Endodermal cell (in vitro differentiated cells): ENCODE measurements at regions not wholly inside any gene's neighbourhood (a gene's known extent, or its start where the extent isn't known, plus 50 kb on each side); places are given as distances from the start of the nearest gene placed in this dataset.

Experiments
- DNase-seq: peaks from one replicate; pipeline ENCODE4 v3.0.0-alpha.2; 2017
- H3K27ac ChIP-seq: 2 replicates; pipeline ENCODE4 v1.5.1; 2013; ENCODE audit warnings: mild to moderate bottlenecking, low read depth, low read length, moderate library complexity
- H3K27me3 ChIP-seq: 2 replicates; pipeline ENCODE4 v1.6.1; 2013; ENCODE audit warnings: mild to moderate bottlenecking, low read length, moderate library complexity; ENCODE audit not compliant: insufficient read depth, control insufficient read depth, poor library complexity, severe bottlenecking
- H3K36me3 ChIP-seq: 2 replicates; pipeline ENCODE4 v1.7.0; 2013; ENCODE audit warnings: mild to moderate bottlenecking, low read length, moderate library complexity; ENCODE audit not compliant: control insufficient read depth, insufficient read depth
- H3K4me1 ChIP-seq: one replicate; pipeline ENCODE4 v1.7.0; 2013; ENCODE audit warnings: low read length; ENCODE audit not compliant: control insufficient read depth, insufficient read depth
- H3K4me3 ChIP-seq: 2 replicates; pipeline ENCODE4 v1.5.1; 2013; ENCODE audit warnings: mild to moderate bottlenecking, low read length, moderate library complexity
- H3K9ac ChIP-seq: 2 replicates; pipeline ENCODE4 v1.6.1; 2013; ENCODE audit warnings: mild to moderate bottlenecking, low read length, moderate library complexity; ENCODE audit not compliant: poor library complexity, severe bottlenecking; ENCODE audit errors: extremely low read depth
- H3K9me3 ChIP-seq: 2 replicates; pipeline ENCODE4 v1.6.1; 2013; ENCODE audit warnings: mild to moderate bottlenecking, low read length, moderate library complexity; ENCODE audit not compliant: control insufficient read depth
- H3K27ac Mint-ChIP-seq: 2 replicates; pipeline ENCODE4 v1.8.0; 2020; ENCODE audit warnings: mixed read lengths
- H3K27me3 Mint-ChIP-seq: 2 replicates; pipeline ENCODE4 v1.8.0; 2021; ENCODE audit warnings: mild to moderate bottlenecking, mixed read lengths; ENCODE audit not compliant: insufficient read depth
- H3K36me3 Mint-ChIP-seq: 2 replicates; pipeline ENCODE4 v1.8.0; 2020; ENCODE audit warnings: low read depth, mixed read lengths
- H3K4me1 Mint-ChIP-seq: 2 replicates; pipeline ENCODE4 v1.8.0; 2020; ENCODE audit warnings: mixed read lengths
- H3K4me3 Mint-ChIP-seq: 2 replicates; pipeline ENCODE4 v1.8.0; 2020; ENCODE audit warnings: mild to moderate bottlenecking, moderate library complexity, mixed read lengths
- H3K9me3 Mint-ChIP-seq: 2 replicates; pipeline ENCODE4 v1.8.0; 2020; ENCODE audit warnings: mild to moderate bottlenecking, mixed read lengths
- CTCF ChIP-seq: fragments of 200-600 bp; sonication (generic); conservative IDR thresholded peaks from 2 replicates; pipeline ENCODE4 v1.5.0; 2021; ENCODE audit warnings: antibody characterized with exemption, mild to moderate bottlenecking
- WGBS, 2 experiments: methylation state at CpG; one replicate each; pipeline versions ENCODE4 v1.1.5 to v1.1.7; 2013; ENCODE audit warnings: missing lambda C conversion rate in 2 of 2, mixed read lengths in 1 of 2; ENCODE audit not compliant: insufficient coverage in 1 of 2, insufficient read length in 1 of 2; 5-methylcytosine and 5-hydroxymethylcytosine counted together

DNA sequence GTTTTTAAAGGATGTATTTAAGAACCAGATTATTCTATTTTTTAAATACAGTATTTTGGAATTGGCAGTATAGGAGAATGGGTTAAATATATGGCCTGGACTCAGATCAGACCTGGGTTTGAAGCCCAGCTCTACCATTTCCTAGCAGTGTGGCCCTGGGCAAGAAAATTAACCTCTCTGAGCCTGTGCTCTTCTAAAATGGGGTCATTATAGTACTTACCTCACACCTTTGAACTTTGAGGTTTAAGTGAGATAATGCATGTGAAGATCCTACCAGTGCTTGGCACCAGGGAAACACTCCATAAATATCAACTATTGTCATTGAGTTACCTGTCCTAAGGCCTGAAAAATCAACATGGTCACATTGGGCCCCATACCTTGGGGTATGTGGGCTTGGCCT, 93.4 kb upstream of the WSB1 start:
- peaks cover 81% of the 10 kb centered on the region for H3K9me3 Mint-ChIP-seq
- H3K36me3 Mint-ChIP-seq = no peaks in the 10 kb centered on the region
- TF ChIP-seq CTCF = no peak
- H3K4me1 Mint-ChIP-seq = no peaks in the 10 kb centered on the region
- H3K4me3 Mint-ChIP-seq = no peak overlapping the region
- no peak overlapping the region for H3K27ac Mint-ChIP-seq
- DNase-seq = no peak
- H3K27me3 Mint-ChIP-seq = no peaks in the 10 kb centered on the region
- Histone ChIP-seq H3K27ac (no peak overlapping the region), H3K4me1 (no peaks in the 10 kb centered on the region), H3K27me3 (no peaks in the 10 kb centered on the region), H3K9ac (no peak overlapping the region), H3K36me3 (no peaks in the 10 kb centered on the region), H3K9me3 (peaks cover 31% of the 10 kb centered on the region), H3K4me3 (no peak overlapping the region)

DNA sequence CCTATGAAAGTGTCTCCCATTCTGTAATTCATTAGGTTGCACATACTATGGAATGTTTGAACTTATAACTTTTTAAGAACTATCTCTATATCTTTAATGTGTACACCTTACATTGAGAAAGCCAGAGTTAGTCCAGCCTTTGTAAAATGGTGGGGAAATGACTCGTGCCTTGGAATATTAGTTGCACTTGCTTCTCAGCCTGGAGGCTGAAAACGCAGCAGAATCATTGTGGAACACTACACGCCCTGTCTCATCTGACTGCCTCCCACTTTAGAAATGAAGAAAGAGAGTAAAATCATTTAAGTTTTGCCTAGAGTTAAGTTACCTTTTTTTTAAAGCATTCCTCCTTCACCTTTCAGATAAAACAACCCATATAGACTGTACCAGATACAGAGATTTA, 90.7 kb upstream of the WSB1 start:
- H3K27ac Mint-ChIP-seq = no peak overlapping the region
- peaks cover 89% of the 10 kb centered on the region for H3K9me3 Mint-ChIP-seq
- no peaks in the 10 kb centered on the region for H3K27me3 ChIP-seq
- 63 to 66% methylated on average over 2 to 3 of the region's 3 CpGs for WGBS, 2 experiments
- H3K4me1 ChIP-seq = no peaks in the 10 kb centered on the region
- H3K27me3 Mint-ChIP-seq = no peaks in the 10 kb centered on the region
- H3K9me3 ChIP-seq = peaks cover 24% of the 10 kb centered on the region
- no peaks in the 10 kb centered on the region for H3K36me3 Mint-ChIP-seq
- H3K4me1 Mint-ChIP-seq = no peaks in the 10 kb centered on the region
- no peak for DNase-seq
- H3K27ac ChIP-seq = no peak overlapping the region
- no peak overlapping the region for H3K4me3 Mint-ChIP-seq
- H3K36me3 ChIP-seq = no peaks in the 10 kb centered on the region
- H3K4me3 ChIP-seq = no peak overlapping the region
- TF ChIP-seq CTCF = no peak
- H3K9ac ChIP-seq = no peak overlapping the region

DNA sequence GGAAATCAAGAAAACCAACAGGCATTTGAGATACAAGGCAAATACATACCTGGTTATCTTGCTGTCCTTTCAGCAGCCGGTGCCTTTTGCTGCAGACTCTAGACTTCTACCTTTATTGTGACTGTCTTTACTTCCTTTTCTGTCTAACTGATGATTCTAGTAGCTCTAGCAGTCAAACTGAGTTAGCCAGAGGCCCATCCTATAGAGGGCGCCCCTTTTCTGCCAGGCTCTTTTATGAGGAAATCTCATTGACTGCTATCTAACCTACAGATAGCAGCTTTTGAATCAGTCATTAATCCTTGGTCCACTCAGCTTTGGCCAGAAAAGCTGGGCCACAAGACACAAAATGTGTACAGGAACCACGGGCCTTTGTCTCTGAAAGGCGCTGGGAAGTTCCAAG, 87.5 kb upstream of the WSB1 start:
- H3K4me1 ChIP-seq = no peaks in the 10 kb centered on the region
- no peaks in the 10 kb centered on the region for H3K36me3 ChIP-seq
- H3K27ac ChIP-seq = no peak overlapping the region
- no peaks in the 10 kb centered on the region for H3K27me3 ChIP-seq
- Mint-ChIP-seq H3K4me1 (no peaks in the 10 kb centered on the region), H3K9me3 (peaks cover 77% of the 10 kb centered on the region), H3K27ac (no peak overlapping the region), H3K27me3 (no peaks in the 10 kb centered on the region), H3K36me3 (no peaks in the 10 kb centered on the region), H3K4me3 (no peak overlapping the region)
- WGBS, 2 experiments = 39 to 61% methylated on average over 3 to 4 of the region's 4 CpGs
- peaks cover 11% of the 10 kb centered on the region for H3K9me3 ChIP-seq
- no peak overlapping the region for H3K9ac ChIP-seq
- peak; percentile 74 for DNase-seq
- H3K4me3 ChIP-seq = no peak overlapping the region
- peak; percentile 29 for TF ChIP-seq CTCF
